ENCODE measurements at regions not wholly inside any gene's neighbourhood (a gene's known extent, or its start where the extent isn't known, plus 50 kb on each side); places are given as distances from the start of the nearest gene placed in this dataset.

DNA sequence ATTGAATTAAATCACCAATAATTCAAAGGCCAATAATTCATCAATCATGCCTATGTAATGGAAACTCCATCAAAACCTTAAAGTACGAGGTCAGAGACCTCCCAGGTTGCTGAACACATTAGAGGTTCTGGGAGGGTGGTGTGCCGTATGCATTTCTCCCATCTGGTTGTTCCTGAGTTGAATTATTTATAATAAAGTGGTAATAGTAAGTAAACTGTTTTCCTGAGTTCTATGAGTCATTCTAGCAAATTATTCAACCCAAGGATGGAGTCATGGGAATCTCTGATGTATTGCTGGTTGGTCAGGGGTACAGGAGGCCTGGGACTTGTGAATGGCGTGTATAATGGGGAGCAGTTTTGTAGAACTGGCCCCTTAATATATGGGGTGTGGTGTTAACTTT is 191.7 kb downstream of the CARTPT start:
- TF ChIP-seq EZH2 (IDR thresholded peaks at IDR 0.05; ENCODE audit: insufficient read depth, poor library complexity, severe bottlenecking) (no peak), EZH2phosphoT487 (IDR thresholded peaks at IDR 0.05; ENCODE audit: insufficient read depth, low read depth) (no peak)
